DMS79 (cell line): ENCODE measurements at regions not wholly inside any gene's neighbourhood (a gene's known extent, or its start where the extent isn't known, plus 50 kb on each side); places are given as distances from the start of the nearest gene placed in this dataset.
"Not testable (repeated sequence)": the region's sequence is repeated elsewhere in the genome, so short reads cannot be mapped to it uniquely, and the experiment has no call there.

Source experiments
- DNase-seq: peaks from one replicate; lab custom pipeline; 2025; lab: John Stamatoyannopoulos, UW

- no peak for DNase-seq
These were observed 52.4 kb upstream of the GNAI1 start for GRCh38 chr7:80082213-80082612.

GRCh38 chr7:80078886-80079285 lies 55.7 kb upstream of the GNAI1 start:
- DNase-seq, result no peak

GRCh38 chr7:80078159-80078731 lies 56.4 kb upstream of the GNAI1 start:
- DNase-seq, result no peak

- DNase-seq, result no peak
These were observed 64.2 kb upstream of the GNAI1 start for GRCh38 chr7:80070391-80070790.

GRCh38 chr7:80066639-80067038 lies 68.0 kb upstream of the GNAI1 start:
- no peak for DNase-seq

GRCh38 chr7:80063834-80064233 lies 70.8 kb upstream of the GNAI1 start:
- no peak for DNase-seq

GRCh38 chr7:80060218-80060806 lies 74.3 kb upstream of the GNAI1 start:
- DNase-seq, result peak; percentile 22

- no peak for DNase-seq
These were observed 77.1 kb upstream of the GNAI1 start for GRCh38 chr7:80057488-80057887.

- DNase-seq, result no peak
These were observed 80.3 kb upstream of the GNAI1 start for GRCh38 chr7:80054356-80054755.

- peak; percentile 99 for DNase-seq
These were observed 81.5 kb upstream of the GNAI1 start for GRCh38 chr7:80053124-80053523.

GRCh38 chr7:80047856-80048459 lies 86.7 kb upstream of the GNAI1 start:
- DNase-seq, result no peak

GRCh38 chr7:80047032-80047431 lies 87.6 kb upstream of the GNAI1 start:
- no peak for DNase-seq

- no peak for DNase-seq
These were observed 89.8 kb upstream of the GNAI1 start for GRCh38 chr7:80044796-80045195.

- DNase-seq, result no peak
These were observed 93.9 kb upstream of the GNAI1 start for GRCh38 chr7:80040752-80041151.

- DNase-seq, result no peak
These were observed 94.3 kb upstream of the GNAI1 start for GRCh38 chr7:80040335-80040734.

- DNase-seq, result no peak
These were observed 95.3 kb upstream of the GNAI1 start for GRCh38 chr7:80039251-80039884.

- no peak for DNase-seq
These were observed 96.9 kb upstream of the GNAI1 start for GRCh38 chr7:80037689-80038088.

- no peak for DNase-seq
These were observed 98.5 kb upstream of the GNAI1 start for GRCh38 chr7:80036107-80036506.

- DNase-seq, result no peak
These were observed 105.9 kb upstream of the GNAI1 start for GRCh38 chr7:80028717-80029116.

- peak; percentile 33 for DNase-seq
These were observed 106.9 kb upstream of the GNAI1 start for GRCh38 chr7:80027611-80028173.

- no peak for DNase-seq
These were observed 107.9 kb upstream of the GNAI1 start for GRCh38 chr7:80026766-80027165.

GRCh38 chr7:80020277-80020676 lies 114.4 kb upstream of the GNAI1 start:
- not testable (repeated sequence) for DNase-seq

GRCh38 chr7:80019809-80020207 lies 114.8 kb upstream of the GNAI1 start:
- DNase-seq, result not testable (repeated sequence)
